NCI-H226 (cell line): ENCODE measurements at regions not wholly inside any gene's neighbourhood (a gene's known extent, or its start where the extent isn't known, plus 50 kb on each side); places are given as distances from the start of the nearest gene placed in this dataset.

Source experiments
- DNase-seq: peaks from one replicate; pipeline ENCODE4 v3.0.0-alpha.2; 2015

GRCh38 chr13:42658019-42658418, 84.1 kb downstream of the TNFSF11 start:
- DNase-seq, result no peak

GRCh38 chr13:42660333-42660965, 86.5 kb downstream of the TNFSF11 start:
- DNase-seq, result no peak

- no peak for DNase-seq
Observed at GRCh38 chr13:42667638-42668037, 93.7 kb downstream of the TNFSF11 start.

GRCh38 chr13:42671502-42671901, 97.5 kb downstream of the TNFSF11 start:
- DNase-seq, result no peak

GRCh38 chr13:42673677-42674076, 99.7 kb downstream of the TNFSF11 start:
- DNase-seq, result no peak

GRCh38 chr13:42680748-42681147, 100.6 kb upstream of the FAM216B start:
- no peak for DNase-seq

- no peak for DNase-seq
Observed at GRCh38 chr13:42681326-42682100, 99.9 kb upstream of the FAM216B start.

- no peak for DNase-seq
Observed at GRCh38 chr13:42684226-42684625, 97.2 kb upstream of the FAM216B start.

GRCh38 chr13:42685751-42686150, 95.6 kb upstream of the FAM216B start:
- DNase-seq, result no peak

GRCh38 chr13:42686165-42686564, 95.2 kb upstream of the FAM216B start:
- peak; percentile 18 for DNase-seq

- DNase-seq, result no peak
Observed at GRCh38 chr13:42688821-42689220, 92.6 kb upstream of the FAM216B start.

- DNase-seq, result peak; percentile 50
Observed at GRCh38 chr13:42696191-42696590, 85.2 kb upstream of the FAM216B start.

GRCh38 chr13:42699912-42700311, 81.5 kb upstream of the FAM216B start:
- DNase-seq, result no peak

GRCh38 chr13:42702716-42703115, 78.7 kb upstream of the FAM216B start:
- no peak for DNase-seq

GRCh38 chr13:42703740-42704139, 77.6 kb upstream of the FAM216B start:
- DNase-seq, result no peak

- no peak for DNase-seq
Observed at GRCh38 chr13:42706286-42706685, 75.1 kb upstream of the FAM216B start.

GRCh38 chr13:42707048-42707447, 74.3 kb upstream of the FAM216B start:
- no peak for DNase-seq

GRCh38 chr13:42707586-42707985, 73.8 kb upstream of the FAM216B start:
- no peak for DNase-seq

- no peak for DNase-seq
Observed at GRCh38 chr13:42708391-42708790, 73.0 kb upstream of the FAM216B start.

GRCh38 chr13:42709276-42709675, 72.1 kb upstream of the FAM216B start:
- no peak for DNase-seq

- DNase-seq, result no peak
Observed at GRCh38 chr13:42715909-42716308, 65.5 kb upstream of the FAM216B start.

- no peak for DNase-seq
Observed at GRCh38 chr13:42717176-42717575, 64.2 kb upstream of the FAM216B start.

- DNase-seq, result peak; percentile 94
Observed at GRCh38 chr13:42720113-42720857, 61.1 kb upstream of the FAM216B start.

GRCh38 chr13:42720858-42721219, 60.5 kb upstream of the FAM216B start:
- DNase-seq, result no peak
